Effector memory CD8-positive, alpha-beta T cell (primary cell): ENCODE measurements at regions not wholly inside any gene's neighbourhood (a gene's known extent, or its start where the extent isn't known, plus 50 kb on each side); places are given as distances from the start of the nearest gene placed in this dataset.
"Not testable (repeated sequence)": the region's sequence is repeated elsewhere in the genome, so short reads cannot be mapped to it uniquely, and the experiment has no call there.

Experiments
- ATAC-seq: fragments of 150-1000 bp; cut with Tn5 transposase; replicated peaks from 2 replicates; pipeline ENCODE4 v1.10.0; 2021; ENCODE audit warnings: mild to moderate bottlenecking, moderate library complexity
- DNase-seq, 3 experiments: peaks; one replicate each; pipeline ENCODE4 v3.0.0; 2021
- H3K27ac Mint-ChIP-seq, 2 donors: one replicate each; pipeline ENCODE4 v1.8.0; 2022; ENCODE audit warnings: mild to moderate bottlenecking in 2 of 2, mixed read lengths in 2 of 2, moderate library complexity in 2 of 2
- H3K27me3 Mint-ChIP-seq, 2 donors: one replicate each; pipeline ENCODE4 v1.8.0; 2022; ENCODE audit warnings: mixed read lengths in 2 of 2
- H3K36me3 Mint-ChIP-seq: one replicate; pipeline ENCODE4 v1.8.0; 2022; ENCODE audit warnings: mild to moderate bottlenecking, moderate library complexity, mixed read lengths; ENCODE audit not compliant: insufficient read depth
- H3K4me1 Mint-ChIP-seq, 2 donors: one replicate each; pipeline ENCODE4 v1.8.0; 2022; ENCODE audit warnings: low read depth in 2 of 2, mixed read lengths in 2 of 2
- H3K4me3 Mint-ChIP-seq, 2 donors: one replicate each; pipeline ENCODE4 v1.8.0; 2022; ENCODE audit warnings: mild to moderate bottlenecking in 2 of 2, mixed read lengths in 2 of 2, moderate library complexity in 2 of 2
- H3K9me3 Mint-ChIP-seq, 2 donors: one replicate each; pipeline ENCODE4 v1.8.0; 2022; ENCODE audit warnings: mixed read lengths in 2 of 2

GRCh38 chr2:237207646-237208045 is 122.0 kb downstream of the COPS8 start:
- Mint-ChIP-seq H3K9me3 (no peaks in the 10 kb centered on the region), H3K4me1 (no peaks in the 10 kb centered on the region), H3K4me3 (no peak overlapping the region), H3K27me3 (peaks cover 46 to 48% of the 10 kb centered on the region in 2 donors), H3K27ac (no peak overlapping the region), H3K36me3 (no peaks in the 10 kb centered on the region)
- DNase-seq (no peak), ATAC-seq (no peak)

GRCh38 chr2:237208373-237209260 is 122.9 kb downstream of the COPS8 start:
- H3K27ac Mint-ChIP-seq: no peak overlapping the region
- ATAC-seq: no peak
- no peaks in the 10 kb centered on the region for H3K4me1 Mint-ChIP-seq
- H3K9me3 Mint-ChIP-seq: no peaks in the 10 kb centered on the region
- no peaks in the 10 kb centered on the region for H3K36me3 Mint-ChIP-seq
- H3K27me3 Mint-ChIP-seq: peaks cover 37 to 38% of the 10 kb centered on the region in 2 donors
- no peak for DNase-seq
- no peak overlapping the region for H3K4me3 Mint-ChIP-seq

- Mint-ChIP-seq H3K36me3 (no peaks in the 10 kb centered on the region), H3K9me3 (no peaks in the 10 kb centered on the region), H3K4me1 (no peaks in the 10 kb centered on the region), H3K27me3 (peaks cover 26 to 28% of the 10 kb centered on the region in 2 donors), H3K4me3 (no peak overlapping the region), H3K27ac (no peak overlapping the region)
- ATAC-seq (no peak), DNase-seq (no peak)
These were observed 124.2 kb downstream of the COPS8 start for GRCh38 chr2:237209885-237210284.

- no peaks in the 10 kb centered on the region for H3K9me3 Mint-ChIP-seq
- no peak overlapping the region for H3K27ac Mint-ChIP-seq
- ATAC-seq: no peak
- H3K36me3 Mint-ChIP-seq: no peaks in the 10 kb centered on the region
- H3K4me3 Mint-ChIP-seq: no peak overlapping the region
- no peak for DNase-seq
- no peaks in the 10 kb centered on the region for H3K4me1 Mint-ChIP-seq
- H3K27me3 Mint-ChIP-seq: peaks cover 22 to 24% of the 10 kb centered on the region in 2 donors
These were observed 124.6 kb downstream of the COPS8 start for GRCh38 chr2:237210297-237210696.

- H3K4me3 Mint-ChIP-seq: no peak overlapping the region
- H3K9me3 Mint-ChIP-seq: no peaks in the 10 kb centered on the region
- DNase-seq (no peak), ATAC-seq (no peak)
- H3K4me1 Mint-ChIP-seq: no peaks in the 10 kb centered on the region
- no peak overlapping the region for H3K27ac Mint-ChIP-seq
- peaks cover 17 to 19% of the 10 kb centered on the region in 2 donors for H3K27me3 Mint-ChIP-seq
- no peaks in the 10 kb centered on the region for H3K36me3 Mint-ChIP-seq
These were observed 125.1 kb downstream of the COPS8 start for GRCh38 chr2:237210763-237211162.

DNA sequence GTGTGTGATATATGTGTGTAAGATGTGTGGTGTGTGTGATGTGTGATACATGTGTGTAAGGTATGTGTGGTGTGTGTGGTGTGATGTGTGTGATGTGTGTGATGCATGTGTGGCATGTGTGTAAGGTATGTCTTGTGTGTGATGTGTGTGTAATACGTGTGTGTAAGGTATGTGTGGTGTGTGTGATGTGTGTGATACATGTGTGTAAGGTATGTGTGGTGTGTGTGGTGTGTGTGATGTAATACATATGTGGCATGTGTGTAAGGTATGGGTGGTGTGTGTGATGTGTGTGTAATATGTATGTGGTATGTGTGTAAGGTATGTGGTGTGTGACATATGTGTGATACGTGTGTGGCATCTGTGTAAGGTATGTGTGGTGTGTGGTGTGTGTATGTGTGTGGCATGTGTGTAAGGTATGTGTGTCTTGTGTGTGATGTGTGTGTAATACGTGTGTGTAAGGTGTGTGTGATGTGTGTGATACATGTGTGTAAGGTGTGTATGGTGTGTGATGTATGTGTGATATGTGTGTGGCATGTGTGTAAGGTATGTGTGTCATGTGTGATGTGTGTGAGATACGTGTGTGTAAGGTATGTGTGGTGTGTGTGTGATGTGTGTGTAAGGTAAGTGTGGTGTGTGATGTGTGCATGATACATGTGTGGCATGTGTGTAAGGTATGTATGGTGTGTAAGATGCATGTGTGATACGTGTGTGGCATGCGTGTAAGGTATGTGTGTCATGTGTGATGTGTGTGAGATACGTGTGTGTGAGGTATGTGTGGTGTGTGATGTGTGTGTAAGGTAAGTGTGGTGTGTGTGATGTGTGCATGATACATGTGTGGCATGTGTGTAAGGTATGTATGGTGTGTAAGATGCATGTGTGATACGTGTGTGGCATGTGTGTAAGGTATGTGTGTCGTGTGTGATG is 126.9 kb downstream of the COPS8 start:
- H3K4me3 Mint-ChIP-seq, ATAC-seq, H3K27ac Mint-ChIP-seq: not testable (repeated sequence)

DNA sequence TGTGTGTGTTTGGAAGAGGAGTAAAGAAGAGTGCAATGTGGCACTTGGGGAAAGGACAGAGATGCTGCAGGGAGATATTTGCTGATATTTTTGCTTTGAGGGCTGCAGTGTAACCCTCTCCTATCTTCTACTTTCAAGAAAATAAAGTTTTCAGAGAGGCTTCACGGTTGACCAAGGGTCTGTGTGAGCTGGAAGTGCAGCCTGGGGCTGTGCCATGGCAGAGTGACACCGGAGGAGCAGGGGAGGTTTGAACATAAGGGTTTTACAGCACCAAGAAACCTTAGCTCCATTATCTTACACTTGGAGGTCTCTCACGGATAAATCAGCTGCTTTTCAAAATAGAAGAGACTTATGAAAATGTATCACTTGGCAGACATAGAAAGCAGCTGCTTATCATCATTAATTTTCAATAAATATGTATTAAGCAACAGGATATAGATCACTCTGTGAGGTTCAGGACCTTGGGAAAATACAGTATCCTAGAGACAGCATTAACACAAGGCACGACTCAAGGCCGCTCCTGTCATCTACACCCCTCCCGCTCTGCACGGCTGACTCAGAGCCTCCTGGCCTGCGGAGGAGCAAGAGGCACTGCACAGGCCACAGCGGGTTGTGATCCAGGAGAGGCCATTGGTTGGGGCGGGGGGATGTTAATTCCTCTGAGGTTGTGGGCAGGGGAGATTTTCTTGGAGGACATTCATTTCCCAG is 127.8 kb downstream of the COPS8 start:
- no peaks in the 10 kb centered on the region for H3K4me1 Mint-ChIP-seq
- H3K36me3 Mint-ChIP-seq: no peaks in the 10 kb centered on the region
- ATAC-seq (no peak), DNase-seq (no peak)
- no peak overlapping the region for H3K27ac Mint-ChIP-seq
- H3K27me3 Mint-ChIP-seq: peaks cover 6 to 7% of the 10 kb centered on the region in 2 donors
- H3K9me3 Mint-ChIP-seq: no peaks in the 10 kb centered on the region
- no peak overlapping the region for H3K4me3 Mint-ChIP-seq

More for the DNA sequence above, 126.9 kb downstream of the COPS8 start:
- H3K36me3 Mint-ChIP-seq, H3K27me3 Mint-ChIP-seq, H3K4me1 Mint-ChIP-seq, H3K9me3 Mint-ChIP-seq, DNase-seq: not testable (repeated sequence)

DNA sequence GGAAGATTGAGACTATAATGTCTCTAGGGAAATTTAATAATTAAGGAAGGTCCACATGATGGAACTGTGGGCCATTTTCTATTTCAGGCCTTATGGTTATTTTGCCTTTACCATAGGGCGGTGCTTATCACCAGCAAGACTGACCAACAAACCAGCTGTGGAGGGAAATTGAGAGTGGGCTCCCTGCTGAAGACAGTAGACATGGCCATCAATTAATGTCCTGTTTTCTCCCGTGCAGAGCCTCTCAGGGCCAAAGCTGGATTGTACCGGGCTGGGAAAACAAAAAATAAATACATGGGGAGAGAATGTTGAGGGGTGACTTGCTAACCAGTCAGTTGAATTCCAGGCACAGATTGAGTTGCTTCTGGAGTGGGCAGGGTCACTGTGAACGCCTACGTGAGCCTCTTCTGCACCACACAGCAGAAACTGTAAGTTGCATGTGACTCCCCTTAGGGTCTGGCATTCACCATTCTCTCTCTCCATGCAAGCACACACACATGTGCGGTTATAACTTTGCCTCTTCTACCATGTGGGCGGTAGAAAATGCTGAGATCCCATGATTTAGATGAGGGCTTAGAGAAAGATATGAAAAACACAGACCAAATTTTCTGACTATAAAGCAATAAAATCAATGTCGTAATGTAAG is 128.5 kb downstream of the COPS8 start:
- Mint-ChIP-seq H3K27me3 (peaks cover 8 to 9% of the 10 kb centered on the region in 2 donors), H3K4me3 (no peak overlapping the region), H3K9me3 (no peaks in the 10 kb centered on the region), H3K36me3 (no peaks in the 10 kb centered on the region), H3K4me1 (no peaks in the 10 kb centered on the region), H3K27ac (no peak overlapping the region)
- ATAC-seq: no peak
- no peak for DNase-seq

DNA sequence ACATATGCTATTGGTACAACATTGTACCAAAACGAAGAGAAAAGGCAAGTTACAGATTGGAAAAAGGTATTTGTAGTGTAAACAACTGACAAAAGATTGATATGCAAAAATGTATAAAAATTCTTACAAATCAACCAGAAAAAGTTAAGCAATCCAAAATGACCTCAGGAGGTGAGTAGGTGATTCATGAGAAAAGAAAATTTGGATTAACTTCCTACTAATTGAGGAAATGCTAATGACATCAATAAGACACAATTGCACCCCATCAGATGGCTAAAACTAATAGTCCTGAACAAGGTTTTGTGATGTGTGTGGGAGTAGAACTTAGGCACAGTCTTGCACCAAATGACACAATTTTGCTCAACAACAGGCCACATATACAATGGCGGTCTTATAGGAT is 129.3 kb downstream of the COPS8 start:
- H3K36me3 Mint-ChIP-seq: no peaks in the 10 kb centered on the region
- H3K27me3 Mint-ChIP-seq: peaks cover 11 to 14% of the 10 kb centered on the region in 2 donors
- no peak overlapping the region for H3K4me3 Mint-ChIP-seq
- H3K4me1 Mint-ChIP-seq: no peaks in the 10 kb centered on the region
- H3K27ac Mint-ChIP-seq: no peak overlapping the region
- no peak for ATAC-seq
- H3K9me3 Mint-ChIP-seq: no peaks in the 10 kb centered on the region
- no peak for DNase-seq

DNA sequence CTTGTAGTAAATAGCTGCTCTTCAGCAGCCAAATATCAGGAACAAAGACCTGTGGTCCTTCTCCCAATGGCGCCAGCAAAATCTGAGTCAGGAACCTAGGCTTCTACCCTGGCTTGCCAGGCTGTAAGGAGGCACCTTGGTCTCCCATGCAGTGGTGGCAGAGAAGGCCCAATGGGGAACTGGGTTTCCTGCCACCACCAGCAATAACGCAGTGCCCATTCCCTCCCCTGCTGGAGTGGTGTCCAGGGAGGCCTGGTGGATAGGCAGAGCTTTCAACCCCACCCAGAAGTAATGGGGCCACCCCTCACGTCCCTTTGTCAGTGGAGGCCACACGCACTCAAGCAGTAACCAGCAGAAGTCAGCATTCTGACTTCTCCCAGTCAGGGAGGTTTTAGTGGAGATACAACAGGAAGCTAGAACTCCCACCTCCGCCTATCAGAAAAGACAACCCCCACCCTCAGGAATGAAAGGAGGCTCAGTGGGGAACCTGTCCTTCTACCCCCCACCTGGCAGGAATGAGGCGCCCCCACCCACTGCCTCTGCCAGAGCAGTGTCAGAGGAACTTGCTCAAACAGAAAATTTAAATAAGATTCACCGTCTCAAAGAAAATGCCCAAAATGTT is 132.4 kb downstream of the COPS8 start:
- H3K4me1 Mint-ChIP-seq: no peaks in the 10 kb centered on the region
- DNase-seq: no peak
- H3K9me3 Mint-ChIP-seq: no peaks in the 10 kb centered on the region
- H3K27me3 Mint-ChIP-seq: peaks cover 26 to 34% of the 10 kb centered on the region in 2 donors
- no peak overlapping the region for H3K27ac Mint-ChIP-seq
- no peak for ATAC-seq
- no peak overlapping the region for H3K4me3 Mint-ChIP-seq
- H3K36me3 Mint-ChIP-seq: no peaks in the 10 kb centered on the region

- H3K4me3 Mint-ChIP-seq: no peak overlapping the region
- no peaks in the 10 kb centered on the region for H3K9me3 Mint-ChIP-seq
- ATAC-seq (no peak), DNase-seq (no peak)
- peaks cover 26 to 40% of the 10 kb centered on the region in 2 donors for H3K27me3 Mint-ChIP-seq
- H3K4me1 Mint-ChIP-seq: no peaks in the 10 kb centered on the region
- H3K36me3 Mint-ChIP-seq: no peaks in the 10 kb centered on the region
- no peak overlapping the region for H3K27ac Mint-ChIP-seq
These were observed 133.1 kb downstream of the COPS8 start for GRCh38 chr2:237218756-237219155.

- H3K4me3 Mint-ChIP-seq: no peak overlapping the region
- H3K4me1 Mint-ChIP-seq: no peaks in the 10 kb centered on the region
- H3K36me3 Mint-ChIP-seq: no peaks in the 10 kb centered on the region
- no peak for DNase-seq
- peaks cover 31 to 48% of the 10 kb centered on the region in 2 donors for H3K27me3 Mint-ChIP-seq
- H3K27ac Mint-ChIP-seq: no peak overlapping the region
- ATAC-seq: no peak
- H3K9me3 Mint-ChIP-seq: no peaks in the 10 kb centered on the region
These were observed 134.1 kb downstream of the COPS8 start for GRCh38 chr2:237219826-237220225.
